ENCODE measurements at regions not wholly inside any gene's neighbourhood (a gene's known extent, or its start where the extent isn't known, plus 50 kb on each side); places are given as distances from the start of the nearest gene placed in this dataset.

DNA sequence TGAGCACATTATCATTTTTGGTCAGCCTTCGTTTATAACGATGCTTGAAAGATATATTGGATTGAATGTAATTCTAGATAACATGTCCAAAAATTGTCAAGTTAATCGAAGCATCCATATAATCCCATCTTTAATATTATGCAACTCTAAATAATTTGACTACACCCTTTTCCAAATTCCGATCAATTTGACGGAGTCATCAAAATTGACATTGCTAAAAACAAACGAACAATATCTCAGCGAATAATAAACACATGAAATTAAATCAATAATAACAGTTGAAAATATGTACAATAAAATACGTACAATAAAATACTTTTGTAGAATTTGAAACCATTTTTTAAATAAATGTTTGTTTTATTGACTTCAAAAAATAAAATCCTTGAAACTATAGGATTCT lies 1516.4 kb downstream of the EFNB2 start:
- ATAC-seq (ENCODE audit: low read depth) (no peak), DNase-seq (ENCODE audit: low spot score) (no peak)
- H3K4me3 ChIP-seq (ENCODE audit: severe bottlenecking), result no peak overlapping the region
- no peaks in the 10 kb centered on the region for H3K9me3 ChIP-seq (ENCODE audit: severe bottlenecking)
- no peaks in the 10 kb centered on the region for H3K36me3 ChIP-seq (ENCODE audit: low read depth)
- no peak overlapping the region for H3K27ac ChIP-seq (ENCODE audit: poor library complexity, severe bottlenecking)
- H3K4me1 ChIP-seq (ENCODE audit: insufficient read depth, poor library complexity, severe bottlenecking), result no peaks in the 10 kb centered on the region
- no peak for TF ChIP-seq CTCF (IDR thresholded peaks at IDR 0.05; ENCODE audit: poor library complexity, severe bottlenecking)
- H3K27me3 ChIP-seq (ENCODE audit: insufficient read depth, poor library complexity, severe bottlenecking), result no peaks in the 10 kb centered on the region

DNA sequence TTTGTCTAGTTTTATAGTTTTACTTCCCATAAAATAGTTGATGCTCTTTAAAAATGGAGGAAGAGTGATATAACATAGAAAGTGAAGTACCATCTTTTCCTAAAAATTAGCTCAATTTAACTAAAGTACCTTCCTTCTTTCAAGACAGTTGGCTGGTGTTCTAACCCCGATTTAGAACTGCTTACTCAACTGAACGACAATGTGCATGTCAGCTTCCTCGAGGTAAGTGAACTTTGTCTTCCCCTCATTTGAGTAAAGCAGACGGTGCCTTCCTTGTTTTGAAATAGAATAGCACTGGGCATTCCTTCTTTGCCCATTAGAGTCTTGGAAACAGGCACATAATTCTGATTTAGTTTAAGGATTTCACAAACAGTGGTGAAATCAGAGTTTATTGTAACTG lies 1519.2 kb downstream of the EFNB2 start:
- Histone ChIP-seq H3K27ac (ENCODE audit: poor library complexity, severe bottlenecking) (no peak overlapping the region), H3K36me3 (ENCODE audit: low read depth) (no peaks in the 10 kb centered on the region), H3K4me1 (ENCODE audit: insufficient read depth, poor library complexity, severe bottlenecking) (no peaks in the 10 kb centered on the region), H3K9me3 (ENCODE audit: severe bottlenecking) (no peaks in the 10 kb centered on the region), H3K27me3 (ENCODE audit: insufficient read depth, poor library complexity, severe bottlenecking) (no peaks in the 10 kb centered on the region), H3K4me3 (ENCODE audit: severe bottlenecking) (no peak overlapping the region)
- ATAC-seq (ENCODE audit: low read depth) (no peak), DNase-seq (ENCODE audit: low spot score) (no peak)
- TF ChIP-seq CTCF (IDR thresholded peaks at IDR 0.05; ENCODE audit: poor library complexity, severe bottlenecking), result no peak

DNA sequence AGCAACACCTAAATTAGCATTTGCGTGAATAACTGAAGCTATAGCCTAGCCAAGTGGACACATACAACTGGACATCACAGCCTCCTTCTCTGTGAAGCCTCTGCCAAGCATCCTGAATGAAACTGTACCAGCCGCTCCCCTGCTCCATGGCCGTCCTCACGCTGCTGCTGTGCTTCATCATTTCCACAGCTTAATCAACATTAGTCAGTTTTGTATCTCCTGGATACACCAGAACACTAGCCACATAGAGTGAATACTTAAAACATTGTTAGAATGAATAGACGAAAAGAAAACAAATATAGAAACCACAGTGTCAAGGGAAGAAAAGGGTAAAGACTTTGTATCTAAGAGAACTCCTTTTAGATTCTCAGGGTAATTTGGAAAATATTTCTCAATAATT lies 1526.9 kb downstream of the EFNB2 start:
- Histone ChIP-seq H3K27ac (ENCODE audit: poor library complexity, severe bottlenecking) (no peak overlapping the region), H3K4me1 (ENCODE audit: insufficient read depth, poor library complexity, severe bottlenecking) (no peaks in the 10 kb centered on the region), H3K27me3 (ENCODE audit: insufficient read depth, poor library complexity, severe bottlenecking) (no peaks in the 10 kb centered on the region), H3K4me3 (ENCODE audit: severe bottlenecking) (no peak overlapping the region), H3K36me3 (ENCODE audit: low read depth) (no peaks in the 10 kb centered on the region), H3K9me3 (ENCODE audit: severe bottlenecking) (no peaks in the 10 kb centered on the region)
- DNase-seq (ENCODE audit: low spot score) (no peak), ATAC-seq (ENCODE audit: low read depth) (no peak)
- no peak for TF ChIP-seq CTCF (IDR thresholded peaks at IDR 0.05; ENCODE audit: poor library complexity, severe bottlenecking)

GRCh38 chr13:105007166-105007808 lies 1528.2 kb downstream of the EFNB2 start:
- no peaks in the 10 kb centered on the region for H3K9me3 ChIP-seq (ENCODE audit: severe bottlenecking)
- no peak overlapping the region for H3K27ac ChIP-seq (ENCODE audit: poor library complexity, severe bottlenecking)
- no peak for ATAC-seq (ENCODE audit: low read depth)
- no peak for DNase-seq (ENCODE audit: low spot score)
- H3K36me3 ChIP-seq (ENCODE audit: low read depth), result no peaks in the 10 kb centered on the region
- H3K4me3 ChIP-seq (ENCODE audit: severe bottlenecking), result no peak overlapping the region
- no peak for TF ChIP-seq CTCF (IDR thresholded peaks at IDR 0.05; ENCODE audit: poor library complexity, severe bottlenecking)
- no peaks in the 10 kb centered on the region for H3K4me1 ChIP-seq (ENCODE audit: insufficient read depth, poor library complexity, severe bottlenecking)
- H3K27me3 ChIP-seq (ENCODE audit: insufficient read depth, poor library complexity, severe bottlenecking), result no peaks in the 10 kb centered on the region

DNA sequence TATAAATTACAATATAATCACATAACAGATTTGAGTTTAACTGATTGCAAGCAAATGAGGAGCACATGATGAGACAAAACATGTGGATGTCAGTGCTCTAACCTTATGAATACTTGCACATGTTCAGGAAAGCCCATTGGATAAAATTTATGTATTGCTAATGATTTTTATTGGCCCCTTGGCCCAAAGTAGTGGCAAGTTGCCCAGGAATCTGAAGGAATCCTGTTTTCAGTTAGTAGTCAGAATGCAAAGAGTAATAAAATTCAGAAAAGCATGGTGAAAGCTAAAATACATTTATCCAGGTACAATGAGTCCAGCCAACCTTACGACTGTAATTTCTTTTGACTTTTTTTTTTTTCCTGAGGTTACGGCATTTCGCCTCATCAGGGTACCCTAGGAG lies 1539.4 kb downstream of the EFNB2 start:
- ATAC-seq (ENCODE audit: low read depth), result no peak
- TF ChIP-seq CTCF (IDR thresholded peaks at IDR 0.05; ENCODE audit: poor library complexity, severe bottlenecking), result no peak
- H3K27me3 ChIP-seq (ENCODE audit: insufficient read depth, poor library complexity, severe bottlenecking), result no peaks in the 10 kb centered on the region
- no peaks in the 10 kb centered on the region for H3K4me1 ChIP-seq (ENCODE audit: insufficient read depth, poor library complexity, severe bottlenecking)
- no peaks in the 10 kb centered on the region for H3K36me3 ChIP-seq (ENCODE audit: low read depth)
- H3K4me3 ChIP-seq (ENCODE audit: severe bottlenecking), result no peak overlapping the region
- DNase-seq (ENCODE audit: low spot score), result no peak
- no peak overlapping the region for H3K27ac ChIP-seq (ENCODE audit: poor library complexity, severe bottlenecking)
- H3K9me3 ChIP-seq (ENCODE audit: severe bottlenecking), result no peaks in the 10 kb centered on the region

Measured in RWPE2 (cell line).